ENCODE measurements at regions not wholly inside any gene's neighbourhood (a gene's known extent, or its start where the extent isn't known, plus 50 kb on each side); places are given as distances from the start of the nearest gene placed in this dataset.

- no peak for TF ChIP-seq POLR2AphosphoS5 (IDR thresholded peaks at IDR 0.05)
- TF ChIP-seq CTCF (IDR thresholded peaks at IDR 0.05 in 8 of 11, conservative IDR thresholded peaks at IDR 0.05 in 3 of 11), result no peak
These were observed 196.4 kb upstream of the WSCD1 start for GRCh38 chr17:5873781-5874180.

Data from spleen (tissue), 7 donors.